Fibroblast of lung (primary cell): ENCODE measurements at regions not wholly inside any gene's neighbourhood (a gene's known extent, or its start where the extent isn't known, plus 50 kb on each side); places are given as distances from the start of the nearest gene placed in this dataset.

Experiments used
- CTCF ChIP-seq, 2 donors: IDR thresholded peaks in 1 of 2; conservative IDR thresholded peaks in 1 of 2; 1 replicate in 1 of 2; 2 replicates in 1 of 2; pipeline ENCODE4 v1.5.1; 2011 to 2012; ENCODE audit warnings: low read length in 2 of 2, control low read depth in 1 of 2, inconsistent platforms in 1 of 2, low read depth in 1 of 2, mild to moderate bottlenecking in 1 of 2
- EZH2 ChIP-seq: IDR thresholded peaks from 2 replicates; pipeline ENCODE4 v1.5.1; 2012; ENCODE audit warnings: low read length, control low read depth, mild to moderate bottlenecking; ENCODE audit errors: missing control alignments

- TF ChIP-seq CTCF (conservative IDR thresholded peaks at IDR 0.05 in 1 of 2, IDR thresholded peaks at IDR 0.05 in 1 of 2; ENCODE audit: low read depth in 1 of 2, low read length in 2 of 2) (no peak), EZH2 (no peak)
These were observed 189.8 kb downstream of the SNX19 start for GRCh38 chr11:130726234-130727037.
